ENCODE measurements at regions not wholly inside any gene's neighbourhood (a gene's known extent, or its start where the extent isn't known, plus 50 kb on each side); places are given as distances from the start of the nearest gene placed in this dataset.

- ChIA-PET POLR2A (no interaction called here), CTCF (interaction anchor here (0.9 to 1.3 kb wide), 5 partner anchors 9 to 47 kb away, joined by 3 to 7 read pairs (median 3); no protein-coding TSS in a partner anchor)
- no peak for TF ChIP-seq CTCF (IDR thresholded peaks at IDR 0.05; ENCODE audit: control extremely low read depth, extremely low read depth, low read depth, missing control alignments)
- no peak for DNase-seq (ENCODE audit: extremely low spot score)
Observed at GRCh38 chr5:54620141-54620933, 102.8 kb downstream of the SNX18 start.

- CTCF ChIA-PET = interaction anchor here (0.9 to 1.3 kb wide), 5 partner anchors 9 to 46 kb away, joined by 3 to 7 read pairs (median 3); no protein-coding TSS in a partner anchor
- DNase-seq (ENCODE audit: extremely low spot score) = no peak
- POLR2A ChIA-PET = no interaction called here
- no peak for TF ChIP-seq CTCF (IDR thresholded peaks at IDR 0.05; ENCODE audit: control extremely low read depth, extremely low read depth, low read depth, missing control alignments)
Observed at GRCh38 chr5:54619731-54620130, 102.2 kb downstream of the SNX18 start.

GRCh38 chr5:54616518-54617220, 99.1 kb downstream of the SNX18 start:
- DNase-seq (ENCODE audit: extremely low spot score) = no peak
- no peak for TF ChIP-seq CTCF (IDR thresholded peaks at IDR 0.05; ENCODE audit: control extremely low read depth, extremely low read depth, low read depth, missing control alignments)
- ChIA-PET POLR2A (interaction anchor here (0.5 kb wide), 1 partner anchor 31 kb away, joined by 4 read pairs; no protein-coding TSS in a partner anchor), CTCF (interaction anchor here (1.4 kb wide), 1 partner anchor 290 kb away, joined by 4 read pairs; no protein-coding TSS in a partner anchor)

GRCh38 chr5:54616031-54616430, 98.5 kb downstream of the SNX18 start:
- ChIA-PET CTCF (interaction anchor here (1.1 to 1.4 kb wide), 2 partner anchors 15 to 290 kb away, joined by 3 to 4 read pairs; no protein-coding TSS in a partner anchor), POLR2A (interaction anchor here (0.5 kb wide), 1 partner anchor 30 kb away, joined by 4 read pairs; no protein-coding TSS in a partner anchor)
- no peak for DNase-seq (ENCODE audit: extremely low spot score)
- no peak for TF ChIP-seq CTCF (IDR thresholded peaks at IDR 0.05; ENCODE audit: control extremely low read depth, extremely low read depth, low read depth, missing control alignments)

- ChIA-PET CTCF (interaction anchor here (1.1 kb wide), 1 partner anchor 16 kb away, joined by 3 read pairs; no protein-coding TSS in a partner anchor), POLR2A (no interaction called here)
- no peak for DNase-seq (ENCODE audit: extremely low spot score)
- TF ChIP-seq CTCF (IDR thresholded peaks at IDR 0.05; ENCODE audit: control extremely low read depth, extremely low read depth, low read depth, missing control alignments) = no peak
Observed at GRCh38 chr5:54615381-54615780, 97.8 kb downstream of the SNX18 start.

- ChIA-PET CTCF (no interaction called here), POLR2A (no interaction called here)
- no peak for DNase-seq (ENCODE audit: extremely low spot score)
- TF ChIP-seq CTCF (IDR thresholded peaks at IDR 0.05; ENCODE audit: control extremely low read depth, extremely low read depth, low read depth, missing control alignments) = no peak
Observed at GRCh38 chr5:54612711-54613110, 95.2 kb downstream of the SNX18 start.

Data from GM10248 (cell line).